ENCODE measurements at regions not wholly inside any gene's neighbourhood (a gene's known extent, or its start where the extent isn't known, plus 50 kb on each side); places are given as distances from the start of the nearest gene placed in this dataset.

DNA sequence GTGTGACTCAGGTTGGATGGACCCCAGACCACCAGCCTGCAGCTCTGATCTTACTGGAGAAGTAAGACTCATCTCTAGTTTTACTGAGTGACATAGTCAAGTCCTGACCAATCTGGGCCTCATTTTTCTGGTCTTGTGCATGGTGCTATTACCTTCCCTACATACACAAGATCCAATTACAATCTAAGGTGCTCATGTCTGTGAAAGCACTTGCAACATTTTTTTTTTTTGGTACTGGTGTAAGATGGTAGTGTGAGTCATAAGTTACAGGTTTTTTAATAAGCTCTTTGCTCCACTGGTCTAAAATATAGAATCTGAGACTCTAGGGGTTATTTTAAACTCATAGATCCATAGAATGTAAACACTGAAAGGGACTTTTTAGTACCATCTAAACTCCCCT lies 117.3 kb upstream of the EFEMP1 start:
- Histone ChIP-seq H3K4me1 (no peaks in the 10 kb centered on the region), H3K9me3 (no peaks in the 10 kb centered on the region), H3K27ac (no peak overlapping the region), H3K4me3 (no peak overlapping the region), H3K27me3 (peaks cover 0 to 4% (median 0%) of the 10 kb centered on the region in 7 donors), H3K36me3 (no peaks in the 10 kb centered on the region)
- ATAC-seq (no peak), DNase-seq (no peak)
- TF ChIP-seq, protein P1, sequence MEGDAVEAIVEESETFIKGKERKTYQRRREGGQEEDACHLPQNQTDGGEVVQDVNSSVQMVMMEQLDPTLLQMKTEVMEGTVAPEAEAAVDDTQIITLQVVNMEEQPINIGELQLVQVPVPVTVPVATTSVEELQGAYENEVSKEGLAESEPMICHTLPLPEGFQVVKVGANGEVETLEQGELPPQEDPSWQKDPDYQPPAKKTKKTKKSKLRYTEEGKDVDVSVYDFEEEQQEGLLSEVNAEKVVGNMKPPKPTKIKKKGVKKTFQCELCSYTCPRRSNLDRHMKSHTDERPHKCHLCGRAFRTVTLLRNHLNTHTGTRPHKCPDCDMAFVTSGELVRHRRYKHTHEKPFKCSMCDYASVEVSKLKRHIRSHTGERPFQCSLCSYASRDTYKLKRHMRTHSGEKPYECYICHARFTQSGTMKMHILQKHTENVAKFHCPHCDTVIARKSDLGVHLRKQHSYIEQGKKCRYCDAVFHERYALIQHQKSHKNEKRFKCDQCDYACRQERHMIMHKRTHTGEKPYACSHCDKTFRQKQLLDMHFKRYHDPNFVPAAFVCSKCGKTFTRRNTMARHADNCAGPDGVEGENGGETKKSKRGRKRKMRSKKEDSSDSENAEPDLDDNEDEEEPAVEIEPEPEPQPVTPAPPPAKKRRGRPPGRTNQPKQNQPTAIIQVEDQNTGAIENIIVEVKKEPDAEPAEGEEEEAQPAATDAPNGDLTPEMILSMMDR (IDR thresholded peaks at IDR 0.05) = no peak
- intact Hi-C loops (cut with DNase I) = no loop called here

DNA sequence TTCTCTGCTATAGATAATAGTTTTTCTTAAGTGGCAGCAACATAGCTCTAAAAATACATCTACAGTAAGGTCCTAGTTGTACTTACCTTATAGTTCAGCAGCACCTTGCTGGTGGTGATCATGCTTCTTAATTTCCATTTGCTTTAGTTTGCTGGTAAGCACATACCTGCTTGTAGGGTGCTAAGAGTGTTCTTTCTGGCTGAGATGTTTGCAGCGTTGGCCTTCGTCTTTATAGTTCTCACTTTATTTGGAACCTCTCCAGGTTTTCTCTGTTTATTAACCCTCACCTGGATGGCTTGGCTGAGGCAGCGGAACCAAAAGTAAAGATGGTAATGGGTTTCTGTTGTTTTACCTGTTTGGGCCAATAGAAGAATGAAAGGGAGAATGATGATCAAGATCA lies 123.6 kb upstream of the EFEMP1 start:
- intact Hi-C loops (cut with DNase I) = no loop called here

DNA sequence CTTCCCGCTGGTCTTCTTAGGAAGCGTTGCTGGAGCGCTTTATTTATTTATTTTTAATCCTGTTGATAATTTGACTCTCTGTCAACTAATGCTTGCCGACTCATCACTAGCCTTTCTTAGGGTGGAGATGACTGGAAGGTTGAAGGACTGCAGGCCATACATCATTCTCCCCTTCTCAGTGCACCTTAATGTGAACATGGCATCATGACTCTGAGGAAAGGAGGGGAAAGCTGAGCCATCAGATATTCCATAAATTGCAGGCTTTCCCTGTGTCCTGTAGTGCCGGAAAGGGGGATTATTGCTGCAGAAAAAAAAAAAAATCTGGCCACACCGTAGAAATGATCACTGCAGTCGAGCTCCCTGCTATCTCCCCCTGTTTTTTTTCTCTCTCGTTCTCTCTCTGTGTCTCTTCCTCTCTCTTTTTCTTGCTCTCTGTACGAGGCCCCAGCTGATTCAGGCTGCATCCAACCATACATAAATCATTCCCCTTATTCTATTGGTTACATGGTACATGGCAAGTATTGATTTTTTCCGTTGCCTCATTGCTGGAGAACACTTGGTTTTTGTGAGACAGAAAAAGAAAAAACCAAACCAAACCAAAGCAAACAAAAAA lies 125.8 kb upstream of the EFEMP1 start:
- no peak for ATAC-seq
- Histone ChIP-seq H3K27me3 (no peaks in the 10 kb centered on the region), H3K36me3 (no peaks in the 10 kb centered on the region), H3K4me3 (no peak overlapping the region), H3K4me1 (no peaks in the 10 kb centered on the region), H3K27ac (no peak overlapping the region), H3K9me3 (no peaks in the 10 kb centered on the region)
- TF ChIP-seq, protein P1 (IDR thresholded peaks at IDR 0.05) = no peak
- DNase-seq = no peak
- intact Hi-C loops (cut with DNase I) = no loop called here
- 73% methylated on average over 10 of the region's 10 CpGs for WGBS, 2 donors

More for the DNA sequence above, 123.6 kb upstream of the EFEMP1 start:
- Histone ChIP-seq H3K36me3 (no peaks in the 10 kb centered on the region), H3K9me3 (no peaks in the 10 kb centered on the region), H3K4me1 (no peaks in the 10 kb centered on the region), H3K27me3 (no peaks in the 10 kb centered on the region), H3K27ac (no peak overlapping the region), H3K4me3 (no peak overlapping the region)
- no peak for DNase-seq
- 36 to 41% methylated on average over 3 of the region's 3 CpGs for WGBS, 2 donors
- ATAC-seq = no peak
- TF ChIP-seq, protein P1 (IDR thresholded peaks at IDR 0.05) = no peak

DNA sequence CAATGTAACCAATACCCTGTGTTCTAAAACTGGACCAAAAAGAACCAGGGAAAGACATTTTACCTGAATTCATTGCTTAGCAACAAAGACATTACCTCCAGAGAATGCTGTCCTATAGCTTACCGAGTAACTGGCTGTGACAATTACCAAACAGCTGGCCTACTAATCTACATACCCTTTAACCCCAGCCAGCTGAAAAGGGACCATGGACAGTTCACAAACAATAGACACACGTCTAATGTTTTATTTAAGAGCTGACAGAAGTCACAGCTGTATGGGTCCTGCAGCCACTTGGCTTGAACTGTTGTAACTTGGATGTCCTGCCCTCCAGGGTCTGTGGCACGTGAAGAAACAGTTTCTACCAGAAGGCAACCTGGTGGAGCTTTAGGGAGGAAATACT lies 130.1 kb upstream of the EFEMP1 start:
- TF ChIP-seq, protein P1 (IDR thresholded peaks at IDR 0.05) = no peak
- 35 to 36% methylated on average over 3 of the region's 3 CpGs for WGBS, 2 donors
- ATAC-seq (no peak), DNase-seq (no peak)
- no peak overlapping the region for H3K4me3 ChIP-seq
- no peaks in the 10 kb centered on the region for H3K4me1 ChIP-seq
- H3K27me3 ChIP-seq = no peaks in the 10 kb centered on the region
- H3K9me3 ChIP-seq = peaks cover 0 to 25% (median 4%) of the 10 kb centered on the region in 11 donors
- no peaks in the 10 kb centered on the region for H3K36me3 ChIP-seq
- intact Hi-C loops (cut with DNase I) = no loop called here
- no peak overlapping the region for H3K27ac ChIP-seq

Measured in heart right ventricle (tissue), 16 donors.